ENCODE measurements at regions not wholly inside any gene's neighbourhood (a gene's known extent, or its start where the extent isn't known, plus 50 kb on each side); places are given as distances from the start of the nearest gene placed in this dataset.

- CTCF ChIA-PET (ENCODE audit: unreplicated experiment) = no interaction called here
- Histone ChIP-seq H3K4me3 (ENCODE audit: low read depth, low read length, poor library complexity, severe bottlenecking) (no peak overlapping the region), H4K20me1 (ENCODE audit: insufficient read depth, low read length) (no peaks in the 10 kb centered on the region), H3K9me3 (ENCODE audit: low read length) (no peaks in the 10 kb centered on the region), H3K4me1 (ENCODE audit: insufficient read depth, low read length, poor library complexity, severe bottlenecking) (no peaks in the 10 kb centered on the region), H3K9me2 (ENCODE audit: insufficient read depth, low read length) (no peaks in the 10 kb centered on the region), H3K36me3 (ENCODE audit: insufficient read depth, low read length) (no peaks in the 10 kb centered on the region), H3K4me2 (ENCODE audit: low read length) (no peak overlapping the region), H2AFZ (ENCODE audit: low read length) (no peak overlapping the region), H3K27ac (ENCODE audit: low read depth, low read length, poor library complexity, severe bottlenecking) (no peak overlapping the region), H3K79me2 (ENCODE audit: insufficient read depth, low read depth, low read length) (no peaks in the 10 kb centered on the region)
- TF ChIP-seq EZH2phosphoT487 (IDR thresholded peaks at IDR 0.05; ENCODE audit: borderline replicate concordance, low read depth, low read length) (no peak), CTCF (conservative IDR thresholded peaks at IDR 0.05; ENCODE audit: low read length) (no peak)
- BruUV-seq (replicated peaks) = no TSS peak
- DNase-seq (ENCODE audit: low spot score) = no peak
- intact Hi-C loops (cut with micrococcal nuclease; ENCODE audit: unreplicated experiment) = no loop called here
- POLR2A ChIA-PET = interaction anchor here (1.1 kb wide), 1 partner anchor 55 kb away, joined by 3 read pairs; no protein-coding TSS in a partner anchor
Observed at GRCh38 chr1:112788054-112788453, 72.9 kb upstream of the PPM1J start.

GRCh38 chr1:112783059-112783458 is 67.9 kb upstream of the PPM1J start:
- Histone ChIP-seq H3K4me2 (ENCODE audit: low read length) (no peak overlapping the region), H3K4me1 (ENCODE audit: insufficient read depth, low read length, poor library complexity, severe bottlenecking) (no peaks in the 10 kb centered on the region), H2AFZ (ENCODE audit: low read length) (no peak overlapping the region), H3K36me3 (ENCODE audit: insufficient read depth, low read length) (no peaks in the 10 kb centered on the region), H3K79me2 (ENCODE audit: insufficient read depth, low read depth, low read length) (no peaks in the 10 kb centered on the region), H3K4me3 (ENCODE audit: low read depth, low read length, poor library complexity, severe bottlenecking) (no peak overlapping the region), H4K20me1 (ENCODE audit: insufficient read depth, low read length) (no peaks in the 10 kb centered on the region), H3K27ac (ENCODE audit: low read depth, low read length, poor library complexity, severe bottlenecking) (no peak overlapping the region), H3K9me2 (ENCODE audit: insufficient read depth, low read length) (no peaks in the 10 kb centered on the region), H3K9me3 (ENCODE audit: low read length) (no peaks in the 10 kb centered on the region)
- BruUV-seq (replicated peaks) = no TSS peak
- no peak for TF ChIP-seq CTCF (conservative IDR thresholded peaks at IDR 0.05; ENCODE audit: low read length)
- no peak for TF ChIP-seq EZH2phosphoT487 (IDR thresholded peaks at IDR 0.05; ENCODE audit: borderline replicate concordance, low read depth, low read length)
- ChIA-PET POLR2A (no interaction called here), CTCF (ENCODE audit: unreplicated experiment) (no interaction called here)
- intact Hi-C loops (cut with micrococcal nuclease; ENCODE audit: unreplicated experiment) = no loop called here
- no peak for DNase-seq (ENCODE audit: low spot score)

GRCh38 chr1:112779665-112780526 is 64.8 kb upstream of the PPM1J start:
- H3K79me2 ChIP-seq (ENCODE audit: insufficient read depth, low read depth, low read length) = no peaks in the 10 kb centered on the region
- H3K4me1 ChIP-seq (ENCODE audit: insufficient read depth, low read length, poor library complexity, severe bottlenecking) = no peaks in the 10 kb centered on the region
- BruUV-seq (replicated peaks) = no TSS peak
- no peaks in the 10 kb centered on the region for H3K9me3 ChIP-seq (ENCODE audit: low read length)
- no peaks in the 10 kb centered on the region for H4K20me1 ChIP-seq (ENCODE audit: insufficient read depth, low read length)
- H3K4me2 ChIP-seq (ENCODE audit: low read length) = no peak overlapping the region
- ChIA-PET POLR2A (no interaction called here), CTCF (ENCODE audit: unreplicated experiment) (no interaction called here)
- H2AFZ ChIP-seq (ENCODE audit: low read length) = no peak overlapping the region
- intact Hi-C loops (cut with micrococcal nuclease; ENCODE audit: unreplicated experiment) = no loop called here
- no peak overlapping the region for H3K4me3 ChIP-seq (ENCODE audit: low read depth, low read length, poor library complexity, severe bottlenecking)
- no peaks in the 10 kb centered on the region for H3K9me2 ChIP-seq (ENCODE audit: insufficient read depth, low read length)
- H3K36me3 ChIP-seq (ENCODE audit: insufficient read depth, low read length) = no peaks in the 10 kb centered on the region
- no peak for DNase-seq (ENCODE audit: low spot score)
- no peak overlapping the region for H3K27ac ChIP-seq (ENCODE audit: low read depth, low read length, poor library complexity, severe bottlenecking)
- TF ChIP-seq CTCF (conservative IDR thresholded peaks at IDR 0.05; ENCODE audit: low read length) = no peak
- no peak for TF ChIP-seq EZH2phosphoT487 (IDR thresholded peaks at IDR 0.05; ENCODE audit: borderline replicate concordance, low read depth, low read length)
